ENCODE measurements at regions not wholly inside any gene's neighbourhood (a gene's known extent, or its start where the extent isn't known, plus 50 kb on each side); places are given as distances from the start of the nearest gene placed in this dataset.

GRCh38 chr4:100289530-100289888 is 99.2 kb upstream of the DDIT4L start:
- TF ChIP-seq, protein P1, sequence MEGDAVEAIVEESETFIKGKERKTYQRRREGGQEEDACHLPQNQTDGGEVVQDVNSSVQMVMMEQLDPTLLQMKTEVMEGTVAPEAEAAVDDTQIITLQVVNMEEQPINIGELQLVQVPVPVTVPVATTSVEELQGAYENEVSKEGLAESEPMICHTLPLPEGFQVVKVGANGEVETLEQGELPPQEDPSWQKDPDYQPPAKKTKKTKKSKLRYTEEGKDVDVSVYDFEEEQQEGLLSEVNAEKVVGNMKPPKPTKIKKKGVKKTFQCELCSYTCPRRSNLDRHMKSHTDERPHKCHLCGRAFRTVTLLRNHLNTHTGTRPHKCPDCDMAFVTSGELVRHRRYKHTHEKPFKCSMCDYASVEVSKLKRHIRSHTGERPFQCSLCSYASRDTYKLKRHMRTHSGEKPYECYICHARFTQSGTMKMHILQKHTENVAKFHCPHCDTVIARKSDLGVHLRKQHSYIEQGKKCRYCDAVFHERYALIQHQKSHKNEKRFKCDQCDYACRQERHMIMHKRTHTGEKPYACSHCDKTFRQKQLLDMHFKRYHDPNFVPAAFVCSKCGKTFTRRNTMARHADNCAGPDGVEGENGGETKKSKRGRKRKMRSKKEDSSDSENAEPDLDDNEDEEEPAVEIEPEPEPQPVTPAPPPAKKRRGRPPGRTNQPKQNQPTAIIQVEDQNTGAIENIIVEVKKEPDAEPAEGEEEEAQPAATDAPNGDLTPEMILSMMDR (IDR thresholded peaks at IDR 0.05): no peak
- TF ChIP-seq MYC (IDR thresholded peaks at IDR 0.05; ENCODE audit: borderline replicate concordance, low read length) (no peak), CEBPB (IDR thresholded peaks at IDR 0.05) (no peak), FOXS1 (CRISPR knock-in tag; IDR thresholded peaks at IDR 0.05) (no peak), SREBF2 (IDR thresholded peaks at IDR 0.05) (no peak), SMC3 (IDR thresholded peaks at IDR 0.05) (no peak), POLR2A (IDR thresholded peaks at IDR 0.05; ENCODE audit: low read length) (no peak), NR3C1 (IDR thresholded peaks at IDR 0.05) (no peak)

All from A549 (cell line).